ENCODE measurements at regions not wholly inside any gene's neighbourhood (a gene's known extent, or its start where the extent isn't known, plus 50 kb on each side); places are given as distances from the start of the nearest gene placed in this dataset.

GRCh38 chr3:181534781-181535221 lies 176.9 kb upstream of the SOX2 start:
- H3K4me1 ChIP-seq, result peaks cover 11% of the 10 kb centered on the region
- no peaks in the 10 kb centered on the region for H3K27me3 ChIP-seq
- H3K9me3 ChIP-seq, result no peaks in the 10 kb centered on the region
- no peak for DNase-seq
- H3K4me3 ChIP-seq (ENCODE audit: low read depth, low read length), result peak overlapping the region; percentile 10; the same call in 1 of the 2 replicates
- TF ChIP-seq CTCF (IDR thresholded peaks at IDR 0.05; ENCODE audit: low read depth, low read length), result no peak
- H3K36me3 ChIP-seq, result no peaks in the 10 kb centered on the region

- H3K9me3 ChIP-seq, result no peaks in the 10 kb centered on the region
- no peaks in the 10 kb centered on the region for H3K36me3 ChIP-seq
- DNase-seq, result no peak
- no peak overlapping the region for H3K4me3 ChIP-seq (ENCODE audit: low read depth, low read length)
- no peak for TF ChIP-seq CTCF (IDR thresholded peaks at IDR 0.05; ENCODE audit: low read depth, low read length)
- no peaks in the 10 kb centered on the region for H3K27me3 ChIP-seq
- peaks cover 11% of the 10 kb centered on the region for H3K4me1 ChIP-seq
Measured at GRCh38 chr3:181533811-181534210, 177.9 kb upstream of the SOX2 start.

GRCh38 chr3:181530584-181530983 lies 181.1 kb upstream of the SOX2 start:
- no peaks in the 10 kb centered on the region for H3K27me3 ChIP-seq
- no peaks in the 10 kb centered on the region for H3K9me3 ChIP-seq

GRCh38 chr3:181521831-181522230 lies 189.9 kb upstream of the SOX2 start:
- H3K9me3 ChIP-seq, result peaks cover 2% of the 10 kb centered on the region; the same call in 1 of the 2 replicates
- H3K27me3 ChIP-seq, result no peaks in the 10 kb centered on the region
- H3K4me1 ChIP-seq, result peaks cover 17% of the 10 kb centered on the region
- no peak overlapping the region for H3K4me3 ChIP-seq (ENCODE audit: low read depth, low read length)
- no peak for TF ChIP-seq CTCF (IDR thresholded peaks at IDR 0.05; ENCODE audit: low read depth, low read length)
- no peak for DNase-seq
- H3K36me3 ChIP-seq, result no peaks in the 10 kb centered on the region

More at GRCh38 chr3:181530584-181530983, 181.1 kb upstream of the SOX2 start:
- Histone ChIP-seq H3K36me3 (no peaks in the 10 kb centered on the region), H3K4me1 (peaks cover 9% of the 10 kb centered on the region), H3K4me3 (ENCODE audit: low read depth, low read length) (no peak overlapping the region)
- TF ChIP-seq CTCF (IDR thresholded peaks at IDR 0.05; ENCODE audit: low read depth, low read length), result no peak
- DNase-seq, result no peak

GRCh38 chr3:181518222-181518621 lies 193.5 kb upstream of the SOX2 start:
- Histone ChIP-seq H3K36me3 (no peaks in the 10 kb centered on the region), H3K4me3 (ENCODE audit: low read depth, low read length) (peak overlapping the region; percentile 25; the same call in 1 of the 2 replicates), H3K9me3 (peaks cover 1% of the 10 kb centered on the region; the same call in 1 of the 2 replicates), H3K27me3 (no peaks in the 10 kb centered on the region), H3K4me1 (peaks cover 17% of the 10 kb centered on the region)
- no peak for DNase-seq
- no peak for TF ChIP-seq CTCF (IDR thresholded peaks at IDR 0.05; ENCODE audit: low read depth, low read length)

GRCh38 chr3:181512787-181513186 lies 198.9 kb upstream of the SOX2 start:
- Histone ChIP-seq H3K27me3 (no peaks in the 10 kb centered on the region), H3K4me3 (ENCODE audit: low read depth, low read length) (no peak overlapping the region), H3K36me3 (no peaks in the 10 kb centered on the region), H3K9me3 (no peaks in the 10 kb centered on the region), H3K4me1 (peaks cover 5% of the 10 kb centered on the region)
- TF ChIP-seq CTCF (IDR thresholded peaks at IDR 0.05; ENCODE audit: low read depth, low read length), result no peak
- no peak for DNase-seq

All from BE2C (cell line).